Osteocyte (in vitro differentiated cells): ENCODE measurements at regions not wholly inside any gene's neighbourhood (a gene's known extent, or its start where the extent isn't known, plus 50 kb on each side); places are given as distances from the start of the nearest gene placed in this dataset.

Experiments
- DNase-seq: peaks from one replicate; pipeline ENCODE4 v3.0.0; 2021; ENCODE audit warnings: mixed read lengths; ENCODE audit not compliant: unreplicated experiment; ENCODE audit errors: extremely low spot score
- H3K27ac Mint-ChIP-seq: one replicate; pipeline ENCODE4 v1.8.0; 2021; ENCODE audit warnings: mild to moderate bottlenecking, mixed read lengths; ENCODE audit not compliant: unreplicated experiment
- H3K27me3 Mint-ChIP-seq: one replicate; pipeline ENCODE4 v1.8.0; 2021; ENCODE audit warnings: mixed read lengths; ENCODE audit not compliant: unreplicated experiment
- H3K36me3 Mint-ChIP-seq: one replicate; pipeline ENCODE4 v1.8.0; 2021; ENCODE audit warnings: mixed read lengths; ENCODE audit not compliant: unreplicated experiment
- H3K4me1 Mint-ChIP-seq: one replicate; pipeline ENCODE4 v1.8.0; 2021; ENCODE audit warnings: mixed read lengths; ENCODE audit not compliant: unreplicated experiment
- H3K4me3 Mint-ChIP-seq: one replicate; pipeline ENCODE4 v1.8.0; 2021; ENCODE audit warnings: mild to moderate bottlenecking, moderate library complexity, mixed read lengths; ENCODE audit not compliant: unreplicated experiment
- H3K9me3 Mint-ChIP-seq: one replicate; pipeline ENCODE4 v1.8.0; 2021; ENCODE audit warnings: mixed read lengths; ENCODE audit not compliant: unreplicated experiment
- TF ChIP-seq, protein P1 (sequence below): fragments of 200-600 bp; sonication (generic); IDR thresholded peaks from 2 replicates; pipeline ENCODE4 v1.5.0; 2021; ENCODE audit warnings: antibody characterized with exemption, mild to moderate bottlenecking, moderate library complexity

DNA sequence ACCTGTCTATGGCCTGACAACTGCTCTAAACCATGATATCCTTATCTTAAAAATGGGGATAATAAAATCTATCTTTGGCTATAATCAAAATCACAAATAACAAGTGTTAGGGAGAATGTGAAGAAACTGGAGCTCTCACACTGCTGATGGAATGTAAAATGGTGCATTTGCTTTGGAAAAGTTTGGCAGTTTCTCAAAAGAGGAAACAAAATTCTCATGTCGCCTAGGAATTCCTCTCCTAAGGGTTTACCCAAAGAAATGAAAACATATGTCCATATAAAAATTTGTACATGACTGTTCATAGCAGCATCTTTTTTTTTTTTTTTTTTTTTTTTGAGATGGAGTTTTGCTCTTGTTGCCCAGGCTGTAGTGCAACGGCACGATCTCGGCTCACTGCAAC lies 64.3 kb downstream of the ZNF281 start:
- Mint-ChIP-seq H3K4me3 (no peak overlapping the region), H3K27ac (no peak overlapping the region), H3K9me3 (no peaks in the 10 kb centered on the region), H3K4me1 (peaks cover 2% of the 10 kb centered on the region), H3K36me3 (no peaks in the 10 kb centered on the region), H3K27me3 (no peaks in the 10 kb centered on the region)
- DNase-seq: no peak
- TF ChIP-seq, protein P1, sequence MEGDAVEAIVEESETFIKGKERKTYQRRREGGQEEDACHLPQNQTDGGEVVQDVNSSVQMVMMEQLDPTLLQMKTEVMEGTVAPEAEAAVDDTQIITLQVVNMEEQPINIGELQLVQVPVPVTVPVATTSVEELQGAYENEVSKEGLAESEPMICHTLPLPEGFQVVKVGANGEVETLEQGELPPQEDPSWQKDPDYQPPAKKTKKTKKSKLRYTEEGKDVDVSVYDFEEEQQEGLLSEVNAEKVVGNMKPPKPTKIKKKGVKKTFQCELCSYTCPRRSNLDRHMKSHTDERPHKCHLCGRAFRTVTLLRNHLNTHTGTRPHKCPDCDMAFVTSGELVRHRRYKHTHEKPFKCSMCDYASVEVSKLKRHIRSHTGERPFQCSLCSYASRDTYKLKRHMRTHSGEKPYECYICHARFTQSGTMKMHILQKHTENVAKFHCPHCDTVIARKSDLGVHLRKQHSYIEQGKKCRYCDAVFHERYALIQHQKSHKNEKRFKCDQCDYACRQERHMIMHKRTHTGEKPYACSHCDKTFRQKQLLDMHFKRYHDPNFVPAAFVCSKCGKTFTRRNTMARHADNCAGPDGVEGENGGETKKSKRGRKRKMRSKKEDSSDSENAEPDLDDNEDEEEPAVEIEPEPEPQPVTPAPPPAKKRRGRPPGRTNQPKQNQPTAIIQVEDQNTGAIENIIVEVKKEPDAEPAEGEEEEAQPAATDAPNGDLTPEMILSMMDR: no peak

DNA sequence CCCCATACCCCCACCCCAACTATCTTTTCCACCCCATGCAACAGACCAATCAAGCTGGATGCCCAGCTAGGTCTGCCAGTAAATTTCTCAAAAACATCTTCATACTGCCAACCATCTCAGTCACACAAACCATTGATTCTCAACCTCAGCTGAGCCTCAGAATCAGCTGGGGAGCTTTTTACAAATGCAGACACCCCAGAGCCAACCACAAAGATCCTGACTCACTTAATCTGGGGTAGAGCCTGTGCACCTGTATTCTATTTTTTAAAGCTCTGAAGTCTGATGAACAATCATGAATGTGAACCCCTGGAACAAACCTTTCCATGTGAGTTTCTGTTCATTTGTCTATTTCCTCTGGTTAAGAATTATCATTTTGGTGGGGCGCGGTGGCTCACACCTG lies 66.0 kb downstream of the ZNF281 start:
- no peak for DNase-seq
- no peaks in the 10 kb centered on the region for H3K27me3 Mint-ChIP-seq
- H3K9me3 Mint-ChIP-seq: no peaks in the 10 kb centered on the region
- no peaks in the 10 kb centered on the region for H3K36me3 Mint-ChIP-seq
- no peak overlapping the region for H3K27ac Mint-ChIP-seq
- TF ChIP-seq, protein P1: no peak
- H3K4me1 Mint-ChIP-seq: peaks cover 2% of the 10 kb centered on the region
- H3K4me3 Mint-ChIP-seq: no peak overlapping the region

DNA sequence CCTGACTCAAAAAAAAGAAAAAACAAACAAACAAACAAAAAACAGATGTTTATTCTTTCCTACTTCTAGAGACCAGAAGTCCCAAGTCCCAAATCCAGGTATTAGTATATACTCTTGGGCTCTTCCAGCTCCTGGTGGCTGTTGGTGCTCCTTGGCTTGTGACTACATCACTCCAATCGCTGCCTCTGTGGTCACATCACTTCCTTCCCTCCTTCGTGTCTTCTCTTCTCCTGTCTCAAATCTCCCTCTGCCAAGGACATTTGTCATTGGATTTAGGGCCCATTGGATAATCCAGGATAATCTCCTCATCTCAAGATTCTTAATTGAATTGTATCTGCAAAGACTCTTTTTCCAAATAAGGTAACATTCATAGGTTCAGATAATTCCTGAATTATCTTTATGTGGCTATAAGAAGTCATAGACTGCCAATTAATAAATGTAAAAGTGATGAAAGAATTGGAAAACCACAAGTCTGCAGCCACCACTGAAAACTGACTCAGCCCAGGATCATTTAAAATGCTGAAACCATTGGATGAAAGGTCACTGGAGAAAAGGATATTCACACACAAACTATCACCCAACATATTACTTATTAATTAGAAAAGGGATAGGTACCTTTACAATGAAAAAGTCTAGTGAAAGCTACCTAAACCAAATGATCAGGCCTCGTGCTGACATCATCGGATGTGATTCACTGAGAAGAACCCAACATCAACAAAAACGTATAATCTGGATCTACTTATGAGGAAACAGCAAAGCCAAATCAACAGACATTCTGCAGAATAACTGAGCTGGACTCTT lies 67.1 kb downstream of the ZNF281 start:
- DNase-seq: no peak
- H3K27ac Mint-ChIP-seq: no peak overlapping the region

DNA sequence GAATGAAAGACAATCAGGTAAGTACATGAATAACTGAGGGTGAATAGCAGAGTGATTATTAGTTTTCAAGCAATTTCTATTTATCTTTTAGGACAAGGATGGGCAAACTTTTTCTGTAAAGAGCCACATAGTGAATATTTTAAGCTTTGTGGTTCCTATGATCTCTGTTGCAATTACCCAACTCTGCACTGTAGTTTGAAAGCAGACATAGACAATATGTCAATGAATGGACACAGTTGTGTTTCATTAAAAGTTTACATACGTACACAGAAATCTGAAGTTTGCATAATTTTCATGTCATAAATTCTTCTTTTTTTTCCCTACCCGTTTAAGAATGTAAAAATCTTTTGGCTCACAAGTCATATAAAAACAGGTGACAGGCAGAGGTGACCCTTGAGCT lies 71.4 kb downstream of the ZNF281 start:
- H3K9me3 Mint-ChIP-seq: no peaks in the 10 kb centered on the region
- TF ChIP-seq, protein P1: no peak
- no peak for DNase-seq
- H3K36me3 Mint-ChIP-seq: no peaks in the 10 kb centered on the region
- no peak overlapping the region for H3K4me3 Mint-ChIP-seq
- H3K4me1 Mint-ChIP-seq: peaks cover 21% of the 10 kb centered on the region
- no peaks in the 10 kb centered on the region for H3K27me3 Mint-ChIP-seq
- H3K27ac Mint-ChIP-seq: no peak overlapping the region

More for the DNA sequence above, 67.1 kb downstream of the ZNF281 start:
- TF ChIP-seq, protein P1: no peak
- Mint-ChIP-seq H3K4me3 (no peak overlapping the region), H3K9me3 (no peaks in the 10 kb centered on the region), H3K27me3 (no peaks in the 10 kb centered on the region), H3K36me3 (no peaks in the 10 kb centered on the region), H3K4me1 (peaks cover 2% of the 10 kb centered on the region)

DNA sequence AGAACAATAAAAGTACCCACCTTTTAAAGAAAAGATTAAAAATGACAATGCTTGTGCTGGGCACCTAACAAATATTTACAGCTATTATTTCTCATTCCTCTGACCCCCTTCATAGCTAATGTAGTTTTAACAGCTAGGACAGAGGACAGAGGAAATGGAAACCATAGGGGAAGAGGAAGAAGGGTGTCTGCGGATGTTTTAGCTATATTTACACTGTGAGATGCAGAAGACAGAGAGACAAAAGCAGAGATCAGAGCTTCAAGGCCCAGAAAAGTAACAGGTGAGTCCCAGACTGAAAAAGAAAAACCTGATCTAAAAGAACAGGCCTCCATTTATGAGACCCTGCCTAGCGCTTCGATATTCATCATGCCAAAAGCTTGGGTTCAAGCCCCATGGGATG lies 72.0 kb downstream of the ZNF281 start:
- H3K4me1 Mint-ChIP-seq: peaks cover 21% of the 10 kb centered on the region
- H3K27ac Mint-ChIP-seq: no peak overlapping the region
- TF ChIP-seq, protein P1: no peak
- no peaks in the 10 kb centered on the region for H3K9me3 Mint-ChIP-seq
- DNase-seq: no peak
- H3K4me3 Mint-ChIP-seq: no peak overlapping the region
- H3K36me3 Mint-ChIP-seq: no peaks in the 10 kb centered on the region
- no peaks in the 10 kb centered on the region for H3K27me3 Mint-ChIP-seq
